ENCODE measurements at regions not wholly inside any gene's neighbourhood (a gene's known extent, or its start where the extent isn't known, plus 50 kb on each side); places are given as distances from the start of the nearest gene placed in this dataset.
"Not testable (repeated sequence)": the region's sequence is repeated elsewhere in the genome, so short reads cannot be mapped to it uniquely, and the experiment has no call there.

DNA sequence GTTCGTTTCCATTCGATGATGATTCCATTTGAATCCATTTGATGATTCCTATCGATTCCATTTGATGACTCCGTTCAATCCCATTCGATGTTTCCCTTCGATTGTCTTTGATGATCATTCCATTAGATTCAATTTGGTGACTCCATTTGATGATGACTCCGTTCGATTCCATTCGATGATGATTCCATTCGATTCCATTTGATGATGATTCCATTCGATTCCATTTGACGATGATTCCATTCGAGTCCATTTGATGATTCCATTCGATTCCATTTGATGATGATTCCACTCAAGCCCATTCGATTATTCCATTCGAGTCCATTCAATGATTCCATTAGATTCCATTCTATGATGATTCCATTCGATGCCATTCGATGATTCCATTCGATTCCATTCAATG, 2730.6 kb downstream of the RPIA start:
- not testable (repeated sequence) for DNase-seq (ENCODE audit: low spot score)

DNA sequence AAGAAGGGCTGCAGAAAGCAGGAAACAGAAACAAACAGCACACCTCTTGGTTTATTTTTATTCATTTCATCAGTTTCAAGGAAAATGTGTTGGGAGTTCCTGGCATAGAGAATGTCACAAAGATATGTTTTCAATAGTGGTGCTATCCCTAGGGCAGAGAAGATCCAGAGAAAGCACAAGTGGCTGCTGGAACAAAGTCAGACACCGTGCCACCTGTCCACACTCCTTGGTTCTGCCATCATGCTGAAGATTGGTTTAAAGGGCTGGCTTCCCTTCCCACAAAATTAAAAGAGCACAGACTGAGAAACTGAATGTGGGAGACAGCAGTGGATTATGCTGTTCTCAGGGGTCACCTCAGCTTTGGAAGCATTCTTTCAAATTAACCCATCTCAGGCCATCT, 2735.7 kb downstream of the RPIA start:
- not testable (repeated sequence) for DNase-seq (ENCODE audit: low spot score)

DNA sequence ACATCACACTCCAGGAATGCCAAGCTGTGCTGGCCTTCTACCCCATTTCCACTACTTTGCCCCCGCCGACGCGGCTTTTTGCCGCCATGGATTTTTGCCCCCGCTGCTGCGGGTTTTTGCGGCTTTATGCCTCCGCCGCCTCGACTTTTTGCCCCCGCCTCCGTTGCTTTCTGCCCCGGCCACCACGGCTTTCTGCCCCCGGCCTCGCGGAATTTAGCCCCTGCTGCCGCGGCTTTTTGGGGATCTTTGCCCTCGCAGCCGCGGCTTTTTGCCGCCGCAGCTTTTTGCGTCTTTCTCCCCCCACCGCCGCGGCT, 2750.4 kb downstream of the RPIA start:
- DNase-seq (ENCODE audit: low spot score), result not testable (repeated sequence)

DNA sequence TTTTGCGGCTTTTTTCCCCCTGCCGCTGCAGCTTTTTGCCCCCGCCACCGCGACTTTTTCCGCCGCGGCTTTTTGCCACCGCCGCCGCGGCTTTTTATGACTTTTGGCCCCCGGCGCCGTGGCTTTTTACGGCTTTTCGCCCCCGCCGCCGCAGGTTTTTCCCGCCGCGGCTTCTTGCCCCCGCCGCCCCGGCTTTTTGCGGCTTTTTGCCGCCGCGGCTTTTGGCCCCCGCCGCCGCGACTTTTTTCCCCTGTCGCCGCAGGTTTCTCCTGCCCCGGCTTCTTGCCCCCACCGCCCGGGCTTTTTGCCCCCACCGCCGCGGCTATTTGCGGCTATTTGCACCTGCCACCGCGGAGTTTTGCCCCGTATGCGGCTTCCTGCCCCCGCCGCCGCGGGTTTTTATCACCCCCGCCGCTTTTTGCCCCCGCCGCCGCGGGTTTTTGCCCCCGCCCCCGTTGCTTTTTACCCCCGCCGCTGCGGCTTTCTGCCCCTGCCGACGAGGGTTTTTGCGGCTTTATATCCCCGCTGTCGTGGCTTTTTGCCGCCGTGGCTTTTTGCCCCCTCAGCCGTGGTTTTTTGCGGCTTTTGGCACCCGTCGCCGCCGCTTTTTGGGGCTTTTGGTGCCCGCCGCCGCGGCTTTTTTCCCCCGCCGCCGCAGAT, 2750.9 kb downstream of the RPIA start:
- no peak for DNase-seq (ENCODE audit: low spot score)

DNA sequence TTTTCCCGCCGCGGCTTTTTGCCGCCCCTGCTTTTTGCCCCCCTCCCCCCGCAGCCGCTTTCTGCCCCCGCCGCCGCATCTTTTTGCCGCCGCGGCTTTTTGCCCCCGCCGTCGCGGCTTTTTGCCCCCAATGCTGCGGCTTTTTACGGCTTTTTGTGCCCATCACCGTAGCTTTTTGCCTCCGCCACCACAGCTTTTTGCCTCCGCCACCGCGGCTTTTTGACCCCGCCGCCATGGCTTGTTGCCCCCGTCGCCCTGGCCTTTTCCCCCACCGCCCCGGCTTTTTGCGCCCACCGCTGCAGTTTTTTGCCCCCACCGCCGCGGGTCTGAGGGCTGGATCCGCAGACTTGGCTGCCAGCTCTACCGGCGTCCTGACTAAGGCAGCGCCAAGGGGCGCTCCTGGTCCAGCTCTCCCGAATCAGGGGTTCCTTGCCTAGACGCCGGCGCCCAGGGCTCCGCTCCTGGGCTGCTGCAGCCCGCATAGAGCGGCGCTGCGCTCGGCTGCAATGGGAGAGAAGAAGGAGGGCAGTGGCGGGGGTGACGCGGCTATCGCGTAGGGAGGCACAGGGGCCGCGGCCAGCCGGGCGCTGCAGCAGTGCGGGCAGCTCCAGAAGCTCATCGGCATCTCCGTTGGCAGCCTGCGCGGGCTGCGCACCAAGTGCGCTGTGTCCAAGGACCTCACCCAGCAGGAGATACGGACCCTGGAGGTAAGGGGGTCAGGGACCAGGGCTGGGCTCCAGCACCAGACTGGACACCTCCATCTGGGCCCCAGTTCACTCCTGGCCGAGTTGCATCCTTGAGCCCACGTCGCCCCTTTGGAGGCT, 2751.6 kb downstream of the RPIA start:
- not testable (repeated sequence) for DNase-seq (ENCODE audit: low spot score)

DNA sequence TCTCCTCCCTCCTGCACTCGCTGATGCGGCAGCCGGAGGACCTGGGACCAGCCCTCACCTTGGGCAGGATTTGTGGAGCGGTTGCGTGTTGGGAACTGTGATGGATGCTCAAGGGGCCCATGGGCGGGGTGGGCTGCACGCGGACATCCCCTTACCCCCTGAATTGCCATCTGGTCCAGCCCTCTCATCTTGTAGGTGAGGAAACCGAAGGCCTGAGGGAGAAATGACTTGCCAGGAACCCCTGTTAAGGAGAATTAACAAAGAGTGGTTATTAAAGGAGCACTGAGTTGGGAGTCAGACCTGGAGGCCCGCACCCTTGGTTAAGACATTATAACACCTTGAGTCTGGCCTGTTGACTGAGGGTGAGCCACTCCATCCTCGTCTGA, 2752.2 kb downstream of the RPIA start:
- not testable (repeated sequence) for DNase-seq (ENCODE audit: low spot score)

DNA sequence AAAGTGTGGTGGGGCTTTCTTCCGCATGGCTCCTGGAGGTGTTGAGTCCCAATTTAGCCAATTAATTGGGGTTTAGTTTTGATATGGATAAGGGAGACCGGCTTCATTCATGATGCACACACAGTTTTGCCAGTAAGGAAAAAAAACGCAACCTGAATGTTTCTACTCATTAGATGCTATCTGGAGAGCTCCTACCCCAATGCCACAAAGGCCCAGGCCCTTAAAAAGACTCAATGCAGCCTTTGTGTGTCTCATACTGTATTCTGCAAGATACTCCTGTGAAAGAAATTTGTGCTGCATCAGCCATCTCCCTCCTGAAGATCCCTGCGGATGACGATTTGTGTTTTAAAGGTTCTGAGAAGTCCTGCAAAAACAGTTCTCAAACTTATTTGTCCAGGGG, 2754.2 kb downstream of the RPIA start:
- not testable (repeated sequence) for DNase-seq (ENCODE audit: low spot score)

DNA sequence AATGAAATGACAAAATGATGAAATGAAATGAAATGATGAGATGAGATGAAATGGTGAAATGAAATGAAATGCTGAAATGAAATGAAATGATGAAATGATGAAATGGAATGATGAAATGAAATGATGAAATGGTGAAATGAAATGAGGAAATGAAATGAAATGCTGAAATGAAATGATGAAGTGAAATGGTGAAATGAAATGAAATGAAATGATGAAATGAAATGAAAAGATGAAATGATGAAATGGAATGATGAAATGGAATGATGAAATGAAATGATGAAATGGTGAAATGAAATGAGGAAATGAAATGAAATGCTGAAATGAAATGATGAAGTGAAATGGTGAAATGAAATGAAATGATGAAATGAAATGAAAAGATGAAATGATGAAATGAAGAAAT, 2755.0 kb downstream of the RPIA start:
- DNase-seq (ENCODE audit: low spot score), result not testable (repeated sequence)

DNA sequence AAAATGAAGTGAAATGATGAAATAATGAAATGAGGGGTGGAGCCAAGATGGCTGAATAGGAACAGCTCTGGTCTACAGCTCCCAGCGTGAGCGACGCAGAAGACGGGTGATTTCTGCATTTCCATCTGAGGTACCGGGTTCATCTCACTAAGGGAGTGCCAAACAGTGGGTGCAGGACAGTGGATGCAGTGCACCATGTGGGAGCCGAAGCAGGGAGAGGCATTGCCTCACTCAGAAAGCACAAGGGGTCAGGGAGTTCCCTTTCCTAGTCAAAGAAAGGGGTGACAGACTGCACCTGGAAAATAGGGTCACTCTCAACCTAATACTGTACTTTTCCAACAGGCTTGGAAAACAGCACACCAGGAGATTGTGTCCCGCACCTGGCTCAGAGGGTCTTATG, 2755.4 kb downstream of the RPIA start:
- not testable (repeated sequence) for DNase-seq (ENCODE audit: low spot score)

DNA sequence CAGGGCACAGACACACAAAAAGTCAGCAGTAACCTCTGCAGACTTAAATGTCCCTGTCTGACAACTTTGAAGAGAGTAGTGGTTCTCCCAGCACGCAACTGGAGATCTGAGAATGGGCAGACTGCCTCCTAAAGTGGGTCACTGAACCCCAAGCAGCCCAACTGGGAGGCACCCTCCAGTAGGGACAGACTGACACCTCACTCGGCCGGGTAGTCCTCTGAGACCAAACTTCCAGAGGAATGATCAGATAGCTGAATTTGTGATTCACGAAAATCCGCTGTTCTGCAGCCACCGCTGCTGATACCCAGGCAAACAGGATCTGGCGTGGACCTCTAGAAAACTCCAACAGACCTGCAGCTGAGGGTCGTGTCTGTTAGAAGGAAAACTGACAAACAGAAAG, 2756.0 kb downstream of the RPIA start:
- not testable (repeated sequence) for DNase-seq (ENCODE audit: low spot score)

DNA sequence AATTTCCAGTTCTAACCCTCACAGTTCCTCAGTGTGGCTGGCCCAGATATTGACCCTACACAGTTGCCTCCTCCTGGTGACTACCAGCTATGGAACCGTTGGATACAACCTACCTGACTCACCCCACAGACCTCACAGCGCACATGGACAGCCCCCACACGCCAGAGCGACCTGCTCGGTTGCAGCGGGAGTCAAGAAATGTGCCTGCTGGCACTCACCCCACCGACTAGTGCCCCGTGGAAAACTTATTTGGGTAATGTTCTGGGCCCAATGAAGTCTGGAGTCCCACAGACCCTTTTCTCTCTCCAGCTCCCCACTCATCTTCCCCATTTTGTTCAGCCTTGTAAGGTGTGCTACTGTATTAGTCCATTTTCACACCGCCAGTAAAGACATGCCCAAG, 2770.8 kb downstream of the RPIA start:
- not testable (repeated sequence) for DNase-seq (ENCODE audit: low spot score)

DNA sequence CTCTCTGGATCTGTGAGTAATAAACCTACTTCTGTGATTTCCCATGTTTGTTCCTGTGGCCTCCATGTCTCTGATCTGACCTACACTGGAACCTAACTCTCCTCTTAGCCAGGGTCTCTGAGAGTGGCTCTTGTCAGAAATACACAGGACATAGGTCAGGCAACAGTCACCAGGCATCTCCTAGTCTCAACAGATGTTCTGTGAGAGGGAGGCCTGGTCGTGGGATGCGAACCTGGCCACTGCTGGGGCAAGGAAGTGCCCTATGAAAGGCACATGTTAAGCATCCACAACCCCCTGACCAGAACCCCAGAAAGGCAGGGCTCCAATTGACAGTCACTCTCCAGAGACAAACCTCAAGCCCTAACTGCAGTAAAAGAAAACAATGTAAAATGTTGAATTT, 2771.5 kb downstream of the RPIA start:
- not testable (repeated sequence) for DNase-seq (ENCODE audit: low spot score)

DNA sequence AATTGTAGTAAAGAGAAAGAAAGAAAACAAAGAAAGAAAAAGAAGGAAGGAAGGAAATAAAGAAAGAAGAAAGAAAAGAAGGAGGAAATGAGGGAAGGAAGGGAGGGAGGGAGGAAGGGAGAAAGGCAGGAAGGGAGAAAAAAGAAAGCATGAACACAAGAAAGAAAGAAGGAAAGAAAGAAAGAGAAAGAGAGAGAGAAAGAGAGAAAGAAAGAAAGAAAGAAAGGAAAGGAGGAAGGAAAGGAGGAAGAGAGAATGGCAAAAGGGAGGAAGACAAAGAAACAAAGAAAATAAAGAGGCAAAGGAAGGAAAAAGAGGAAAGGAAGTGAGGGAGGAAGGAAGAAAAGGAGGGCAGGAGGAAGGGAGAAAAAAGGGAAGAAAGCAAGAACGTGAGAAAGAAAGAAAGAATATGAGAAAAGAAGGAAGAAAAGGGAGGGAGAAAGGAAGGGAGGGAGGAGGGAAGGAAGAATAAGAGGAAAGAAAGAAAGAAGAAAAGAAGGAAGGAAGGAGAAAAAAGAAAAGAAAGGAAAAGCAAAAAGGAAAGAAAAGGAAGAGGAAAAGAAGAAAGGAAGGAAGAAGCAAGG, 2775.4 kb downstream of the RPIA start:
- not testable (repeated sequence) for DNase-seq (ENCODE audit: low spot score)

DNA sequence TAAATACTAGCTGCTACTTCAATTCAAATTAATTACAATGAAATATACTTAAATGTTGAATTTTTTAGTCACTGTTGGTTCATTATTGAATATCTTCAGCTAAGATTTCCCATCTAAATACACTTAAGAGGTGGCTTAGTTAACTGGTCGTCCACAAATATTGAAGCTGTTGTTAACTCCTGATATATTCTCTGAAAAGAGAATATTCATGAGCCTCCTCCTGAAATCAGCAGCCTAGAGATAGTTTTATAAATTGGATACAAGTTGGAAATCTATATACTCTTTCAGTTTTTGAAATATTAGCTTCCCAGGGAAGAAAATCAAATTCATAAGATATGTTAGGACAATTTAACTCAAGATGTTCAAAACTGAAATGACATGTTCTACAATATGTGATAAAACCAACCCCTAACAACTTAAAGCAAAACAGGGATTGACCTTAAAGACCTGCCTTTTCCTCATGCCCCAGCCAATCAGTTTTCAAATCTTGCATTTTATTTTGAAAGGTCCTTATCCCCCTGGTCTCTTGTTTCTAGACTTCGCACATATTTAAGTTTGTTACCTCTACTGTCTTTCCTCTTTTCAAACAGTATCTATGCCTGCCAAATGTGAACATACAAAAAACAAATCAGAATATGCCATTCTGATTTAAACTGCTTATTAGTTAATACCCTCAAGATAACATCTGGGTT, 2784.9 kb downstream of the RPIA start:
- DNase-seq (ENCODE audit: low spot score), result not testable (repeated sequence)

DNA sequence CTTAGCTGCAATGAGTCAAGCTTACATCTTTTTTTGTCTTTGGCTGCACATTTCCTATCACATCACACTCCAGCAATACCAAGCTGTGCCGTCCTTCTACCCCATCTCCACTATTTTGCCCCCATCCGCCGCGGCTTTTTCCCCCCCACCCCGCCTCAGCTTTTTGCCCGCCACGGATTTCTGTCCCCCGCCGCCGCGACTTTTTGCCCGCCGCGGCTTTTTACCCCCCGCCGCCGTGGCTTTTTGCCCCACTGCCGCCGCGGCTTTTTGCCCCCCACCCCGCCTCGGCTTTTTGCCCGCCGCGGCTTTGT, 2785.4 kb downstream of the RPIA start:
- not testable (repeated sequence) for DNase-seq (ENCODE audit: low spot score)

DNA sequence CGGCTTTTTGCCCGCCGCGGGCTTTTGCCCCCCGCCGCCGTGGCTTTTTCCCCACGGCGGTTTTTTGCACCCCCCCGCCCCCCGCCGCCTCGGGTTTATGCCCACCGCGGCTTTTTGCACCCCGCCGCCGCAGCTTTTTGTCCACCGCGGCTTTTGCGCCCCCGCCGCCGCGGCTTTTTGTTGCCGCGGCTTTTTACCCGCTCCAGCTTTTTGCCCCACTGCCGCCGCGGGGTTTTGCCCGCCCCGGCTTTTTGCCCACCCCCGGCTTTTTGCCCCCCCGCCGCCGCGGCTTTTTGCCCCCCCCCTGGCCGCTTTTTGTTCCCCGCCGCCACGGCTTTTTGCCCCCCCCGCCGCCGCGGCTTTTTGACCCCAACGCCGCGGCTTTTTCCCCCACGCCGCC, 2785.8 kb downstream of the RPIA start:
- not testable (repeated sequence) for DNase-seq (ENCODE audit: low spot score)

DNA sequence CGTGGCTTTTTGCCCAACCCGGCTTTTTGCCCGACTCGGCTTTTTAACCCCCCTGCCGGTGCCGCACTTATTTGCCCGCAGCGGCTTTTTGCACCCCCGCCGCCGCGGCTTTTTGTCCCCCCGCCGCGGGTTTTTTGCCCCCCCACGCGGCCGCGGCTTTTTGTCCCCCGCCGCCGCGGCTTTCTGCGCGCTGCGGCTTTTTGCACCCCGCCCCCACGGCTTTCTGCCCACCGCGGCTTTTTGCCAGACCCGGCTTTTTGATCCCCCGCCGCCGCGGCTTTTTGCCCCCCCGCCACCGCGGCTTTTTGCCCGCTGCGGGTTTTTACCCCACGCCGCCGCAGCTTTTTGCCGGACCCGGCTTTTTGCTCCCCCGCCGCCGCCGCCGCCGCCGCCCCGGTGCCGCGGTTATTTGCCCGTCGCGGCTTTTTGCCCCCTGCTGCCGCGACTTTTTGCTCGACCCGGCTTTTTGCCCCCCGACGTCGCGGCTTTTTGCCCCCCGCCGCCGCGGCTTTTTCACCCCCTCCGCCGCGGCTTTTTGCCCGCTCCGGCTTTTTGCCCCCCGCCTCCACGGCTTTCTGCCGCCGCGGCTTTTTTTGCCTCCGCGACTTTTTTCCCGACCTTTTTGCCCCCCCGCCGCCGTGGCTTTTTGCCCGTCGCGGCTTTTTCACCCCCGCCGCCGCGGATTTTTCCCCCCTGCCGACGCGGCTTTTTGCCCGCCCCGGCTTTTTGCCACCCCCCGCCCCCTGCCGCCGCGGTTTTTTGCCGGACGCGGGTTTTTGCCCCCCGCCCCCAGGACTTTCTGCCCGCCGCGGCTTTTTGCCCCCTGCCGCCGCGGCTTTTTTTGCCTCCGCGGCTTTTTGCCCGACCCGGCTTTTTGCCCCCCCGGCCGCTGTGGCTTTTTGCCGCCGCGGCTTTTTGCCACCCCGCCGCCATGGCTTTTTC, 2786.5 kb downstream of the RPIA start:
- DNase-seq (ENCODE audit: low spot score), result peak; percentile 42

DNA sequence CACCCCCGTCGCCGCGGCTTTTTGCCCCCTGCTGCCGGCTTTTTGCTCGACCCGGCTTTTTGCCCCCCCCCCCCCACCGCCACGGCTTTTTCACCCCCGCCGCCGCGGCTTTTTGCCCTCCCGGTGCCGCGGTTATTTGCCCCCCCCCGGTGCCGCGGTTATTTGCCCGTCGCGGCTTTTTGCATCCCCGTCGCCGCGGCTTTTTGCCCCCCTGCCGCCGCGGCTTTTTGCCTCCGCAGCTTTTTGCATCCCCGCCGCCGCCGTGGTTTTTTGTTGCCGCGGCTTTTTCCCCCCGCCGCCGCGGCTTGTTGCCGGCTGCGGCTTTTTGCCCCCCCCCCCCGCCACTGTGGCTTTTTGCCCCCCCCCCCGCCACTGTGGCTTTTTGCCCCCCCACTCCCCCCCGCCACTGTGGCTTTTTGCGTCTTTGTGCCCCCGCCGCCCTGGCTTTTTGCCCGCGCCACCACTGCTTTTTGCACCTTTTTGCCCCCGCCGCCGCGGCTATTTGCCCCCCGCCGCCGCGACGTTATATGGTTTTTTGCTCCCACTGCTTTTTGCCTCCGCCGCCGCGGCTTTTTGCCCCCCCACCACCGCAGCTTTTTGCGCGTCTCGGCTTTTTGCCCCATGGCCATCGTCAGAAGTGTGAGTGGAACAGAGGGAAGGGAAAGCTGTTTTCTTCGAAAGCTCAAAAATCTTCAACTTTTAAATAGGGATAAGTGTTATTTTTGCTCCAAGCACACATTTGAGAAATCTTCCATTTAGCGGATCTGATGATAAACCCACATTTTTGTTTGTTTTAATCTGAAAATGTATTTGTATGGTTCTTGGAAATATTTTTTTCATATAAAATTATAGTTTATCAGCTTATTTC, 2787.6 kb downstream of the RPIA start:
- DNase-seq (ENCODE audit: low spot score), result not testable (repeated sequence)

DNA sequence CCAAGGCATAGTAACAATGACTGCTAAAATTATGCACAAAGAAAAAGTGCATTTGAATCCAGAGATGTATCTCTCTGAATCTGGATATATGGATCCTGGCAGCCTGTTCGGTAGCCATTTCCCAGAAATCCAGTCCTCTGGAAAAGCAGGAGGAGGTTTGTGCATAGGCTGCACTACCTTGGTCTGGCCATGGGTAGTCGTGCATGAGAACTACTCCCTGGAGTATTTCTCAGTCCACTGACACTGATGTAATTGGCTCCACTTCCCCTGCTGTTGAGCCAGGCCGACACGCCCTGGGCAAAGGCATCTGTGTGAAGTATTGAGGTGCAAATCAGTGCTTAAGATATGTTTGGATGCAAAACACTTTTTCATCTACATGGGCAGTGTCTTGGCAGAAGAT, 2793.8 kb downstream of the RPIA start:
- not testable (repeated sequence) for DNase-seq (ENCODE audit: low spot score)

Data from AG20443 (cell line).